NCI-H146 treated with DMSO at 0.1 percent for 48 hours (cell line): ENCODE measurements at regions not wholly inside any gene's neighbourhood (a gene's known extent, or its start where the extent isn't known, plus 50 kb on each side); places are given as distances from the start of the nearest gene placed in this dataset.
"Not testable (repeated sequence)": the region's sequence is repeated elsewhere in the genome, so short reads cannot be mapped to it uniquely, and the experiment has no call there.

Experiments used
- DNase-seq: peaks from one replicate; lab custom pipeline; 2025; ENCODE audit not compliant: unreplicated experiment; lab: John Stamatoyannopoulos, UW

DNA sequence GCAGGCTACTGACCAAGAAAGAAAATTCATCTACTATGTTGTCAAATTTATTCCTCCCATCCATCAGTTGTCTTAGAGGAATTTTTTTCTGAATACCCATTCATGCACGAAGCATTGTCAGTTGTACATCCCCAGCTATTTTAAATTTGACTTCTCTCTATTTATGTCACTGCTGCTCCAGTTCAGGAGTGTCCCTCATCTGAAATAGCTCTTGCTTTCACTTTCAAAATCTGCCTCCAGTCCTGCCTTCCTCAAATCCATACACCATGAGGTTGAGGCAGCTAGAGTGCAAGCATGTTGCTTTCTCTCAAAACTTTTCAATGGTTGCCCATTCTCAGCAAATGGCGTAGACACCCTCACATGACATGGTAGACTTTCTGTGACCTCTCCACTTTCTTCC, 335.4 kb upstream of the CDH2 start:
- DNase-seq, result no peak

DNA sequence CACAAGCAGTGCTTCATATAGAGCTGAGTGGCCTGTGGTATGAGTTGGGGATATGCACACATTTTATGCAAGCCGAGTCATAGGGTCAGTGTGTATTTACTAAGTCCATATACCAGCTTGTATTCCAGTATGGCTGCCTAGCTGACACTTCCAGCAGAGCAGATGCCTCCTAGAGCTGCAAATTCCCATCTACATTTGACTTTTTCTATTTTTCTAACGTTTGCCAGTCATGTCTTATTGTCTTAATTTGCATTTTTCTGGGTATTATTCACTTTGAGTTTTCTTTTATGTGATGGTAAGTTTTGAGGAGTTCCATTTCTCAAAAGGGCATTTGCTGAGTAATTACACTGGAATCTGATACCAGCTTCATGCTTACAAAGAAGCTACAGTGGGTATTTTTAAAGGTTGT, 334.5 kb upstream of the CDH2 start:
- DNase-seq, result no peak

DNA sequence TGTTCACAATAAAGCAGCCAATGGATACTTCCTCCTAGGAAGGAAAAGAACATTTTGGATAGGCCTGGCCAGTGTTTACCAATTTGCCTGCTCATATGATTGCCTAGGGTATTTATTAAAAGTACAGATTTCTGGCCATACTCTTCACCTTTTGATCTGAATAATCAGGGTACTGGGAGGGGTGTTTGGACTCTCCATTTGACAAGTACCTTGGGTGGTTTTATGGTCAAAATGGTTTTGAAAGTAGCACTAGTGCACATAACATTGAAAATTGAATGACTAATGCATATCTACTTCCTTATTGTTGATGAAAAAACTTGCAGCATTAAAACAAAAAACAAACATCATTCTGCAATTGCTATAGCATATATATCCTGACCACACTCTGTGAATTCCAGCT, 333.3 kb upstream of the CDH2 start:
- DNase-seq, result no peak

DNA sequence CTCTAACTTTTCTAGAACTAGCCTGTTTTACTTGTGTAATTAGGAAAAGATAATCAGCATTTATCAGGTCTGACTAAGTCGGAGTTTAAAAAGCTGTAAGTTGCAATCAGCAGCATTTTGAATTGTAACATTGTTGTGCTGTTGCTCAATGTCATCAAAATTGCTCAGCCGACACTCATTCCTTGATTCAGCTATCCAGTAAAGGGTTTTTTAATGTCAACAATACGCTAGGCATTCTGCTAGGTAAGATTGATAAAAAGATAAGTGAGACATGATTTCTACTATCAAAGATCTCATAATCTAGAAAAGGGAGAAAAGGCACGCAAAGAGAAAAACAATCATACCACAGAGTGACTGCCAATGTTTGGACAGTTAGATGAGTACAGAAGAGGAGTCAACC, 327.1 kb upstream of the CDH2 start:
- no peak for DNase-seq

DNA sequence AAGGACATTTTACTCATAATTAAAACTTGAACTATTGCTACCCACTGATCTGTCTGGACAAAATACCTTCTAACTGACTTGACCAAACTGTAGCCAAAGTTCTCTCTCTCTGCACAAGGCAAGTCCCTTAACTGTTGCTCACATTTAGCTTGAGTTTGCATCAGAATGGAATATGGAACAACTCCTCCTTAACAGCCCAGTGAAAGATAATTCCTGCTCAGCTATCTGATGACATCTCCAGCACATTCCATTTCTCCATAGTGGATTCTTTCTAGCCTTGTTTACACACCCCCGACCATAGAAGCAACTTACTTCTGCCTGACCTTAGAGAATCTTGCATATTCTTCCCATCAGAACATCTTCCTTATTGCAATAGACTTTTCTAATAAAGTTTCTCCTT, 317.2 kb upstream of the CDH2 start:
- DNase-seq, result no peak

DNA sequence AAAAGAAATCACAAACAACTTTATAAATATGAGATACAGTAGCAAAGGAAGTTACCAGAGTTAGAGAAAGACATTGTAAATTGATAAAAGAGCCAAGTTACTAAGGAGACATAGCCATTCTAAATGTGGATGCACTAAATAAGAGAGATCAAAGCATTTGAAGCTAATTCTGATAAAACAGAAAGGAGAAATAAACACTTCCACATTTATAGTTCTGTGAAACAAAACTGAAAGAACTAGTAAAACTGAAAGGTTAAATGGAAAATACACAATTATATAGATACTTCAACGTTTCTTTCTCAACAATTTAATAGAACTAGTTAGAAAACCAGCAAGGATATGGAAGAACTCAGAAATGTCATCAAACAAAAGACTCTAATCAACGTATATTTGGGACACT, 309.0 kb upstream of the CDH2 start:
- DNase-seq, result no peak

DNA sequence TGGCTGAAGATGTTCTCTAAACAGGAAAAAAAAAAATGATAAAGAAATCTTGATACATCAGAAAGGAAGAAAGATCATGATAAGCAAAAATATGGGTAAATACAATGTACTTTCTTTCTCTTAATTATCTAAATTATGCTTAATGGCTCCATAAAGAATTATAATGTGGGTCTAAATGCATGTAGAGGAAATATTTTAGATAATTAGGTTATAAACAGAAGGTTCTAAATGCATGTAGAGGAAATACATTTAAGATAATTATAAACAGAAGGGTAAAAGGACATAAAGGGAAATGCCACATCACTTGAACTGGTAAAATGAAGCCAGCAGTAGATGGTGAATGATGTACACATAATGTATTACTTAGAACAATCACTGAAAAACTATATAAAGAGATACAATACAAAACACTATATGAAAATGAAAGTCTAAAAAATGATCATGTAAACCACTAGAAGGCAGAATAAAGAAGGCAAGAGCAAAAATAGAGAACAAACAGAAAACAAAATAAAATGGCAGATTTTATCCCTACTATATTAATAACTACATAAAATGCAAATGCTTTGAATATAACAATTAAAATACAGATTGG, 308.4 kb upstream of the CDH2 start:
- no peak for DNase-seq

DNA sequence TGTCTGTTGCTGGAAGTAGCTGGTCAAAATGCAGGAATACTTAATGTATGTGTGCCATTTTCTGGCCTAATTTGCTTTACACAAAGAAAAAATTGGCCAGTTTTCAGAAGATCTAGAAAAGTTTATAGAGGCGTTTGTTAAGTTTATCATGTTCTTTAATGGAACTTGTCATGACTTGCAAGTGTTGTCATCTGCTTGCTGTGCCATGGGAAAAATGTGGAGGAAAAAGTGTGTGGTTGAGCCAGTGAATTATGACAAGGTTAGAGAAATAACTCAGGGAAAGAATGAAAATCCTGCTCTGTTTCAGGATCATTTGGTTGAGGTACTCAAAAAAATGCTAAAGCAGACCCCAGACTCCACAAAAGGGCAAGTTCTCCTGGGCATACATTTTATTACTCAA, 301.6 kb upstream of the CDH2 start:
- DNase-seq, result no peak

DNA sequence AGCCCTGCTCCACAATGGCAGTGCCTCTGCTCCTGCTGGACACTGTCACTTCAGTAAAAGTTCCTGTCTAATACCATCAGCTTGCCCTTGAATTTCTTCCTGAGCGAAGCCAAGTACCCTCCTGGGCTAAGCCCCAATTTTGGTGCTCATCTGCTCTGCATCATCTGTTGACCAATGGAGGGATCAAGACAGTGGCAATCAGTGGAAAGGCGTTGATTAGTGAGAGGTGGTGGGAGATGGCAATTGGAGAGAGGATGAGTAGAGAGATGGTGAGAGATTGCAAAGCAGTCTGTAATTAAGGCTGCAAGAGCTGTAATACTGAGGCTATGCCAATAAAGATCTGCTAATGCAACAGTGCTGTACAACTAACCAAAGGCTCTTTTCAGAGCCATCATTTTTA, 299.4 kb upstream of the CDH2 start:
- DNase-seq, result no peak

DNA sequence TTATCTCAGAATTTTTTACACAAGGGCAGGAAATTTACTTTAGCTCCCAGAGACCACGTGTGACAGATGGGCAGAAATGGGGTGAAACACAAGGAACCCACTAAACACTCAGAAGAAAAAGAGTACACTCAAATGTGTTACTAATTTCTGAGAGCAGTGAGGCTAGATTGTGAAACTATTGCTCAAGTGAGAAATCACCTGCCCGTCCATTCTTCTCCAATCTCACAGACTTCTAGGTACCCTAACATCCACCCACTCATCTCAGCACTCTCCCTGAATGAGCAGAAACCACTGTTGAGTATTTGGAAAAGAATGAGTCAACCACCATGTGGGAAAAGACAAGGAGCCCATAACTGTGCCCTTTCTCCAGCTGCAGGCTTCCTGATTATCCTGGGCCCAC, 293.0 kb upstream of the CDH2 start:
- DNase-seq, result no peak

DNA sequence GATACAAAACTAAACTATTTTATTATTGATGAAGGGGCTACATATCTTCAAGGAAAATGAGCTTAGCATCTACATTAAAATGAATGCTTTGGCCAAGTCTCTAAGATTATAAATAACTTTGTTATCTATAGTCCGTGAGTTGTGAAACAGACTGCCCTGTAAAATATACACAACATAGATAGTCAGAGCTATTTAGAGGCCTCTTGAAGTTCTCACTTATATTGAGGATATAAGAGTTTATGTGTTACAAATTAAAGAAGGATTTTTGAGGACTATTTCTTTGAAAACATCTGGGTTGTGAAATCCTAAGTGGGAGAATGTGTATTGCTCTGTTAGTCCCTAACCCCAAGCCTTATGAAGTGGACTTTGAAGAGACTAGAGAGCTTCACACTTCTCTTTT, 292.0 kb upstream of the CDH2 start:
- no peak for DNase-seq

DNA sequence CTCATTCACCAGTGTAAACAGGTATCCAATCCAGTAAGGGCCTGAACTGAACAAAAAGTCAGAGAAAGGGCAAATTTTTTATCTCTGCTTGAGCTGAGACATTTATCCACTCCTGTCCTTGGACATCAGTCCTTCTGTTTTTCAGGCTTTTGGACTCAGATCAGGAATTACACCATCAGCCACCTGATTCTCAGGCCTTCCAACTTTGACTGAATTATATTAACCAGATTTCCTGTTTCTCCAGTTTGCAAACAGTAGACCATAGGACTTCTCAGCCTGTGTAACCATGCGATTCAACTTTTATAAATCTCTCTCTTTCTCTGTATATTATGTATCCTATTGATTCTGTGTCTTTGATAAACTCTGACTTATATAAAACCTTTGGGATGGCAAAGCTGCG, 289.3 kb upstream of the CDH2 start:
- DNase-seq, result no peak

DNA sequence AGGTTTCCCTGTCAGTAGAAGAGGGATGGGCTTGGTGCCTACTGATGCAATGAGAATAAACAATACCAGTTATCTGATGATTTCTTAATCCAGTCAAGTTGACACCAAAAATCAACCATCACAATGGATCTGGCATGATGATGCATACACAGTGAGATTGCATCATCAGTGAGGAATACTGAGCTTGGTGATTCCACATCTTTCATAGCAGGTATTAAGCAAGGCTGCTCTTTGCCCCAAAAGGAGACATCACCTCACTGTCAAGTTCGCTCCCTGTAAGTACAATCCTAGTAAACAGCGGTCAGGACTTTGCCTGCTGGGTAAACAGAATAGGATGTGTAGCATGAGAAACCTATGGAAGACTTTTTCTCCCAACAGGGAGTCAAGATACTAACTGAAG, 282.7 kb upstream of the CDH2 start:
- DNase-seq, result no peak

DNA sequence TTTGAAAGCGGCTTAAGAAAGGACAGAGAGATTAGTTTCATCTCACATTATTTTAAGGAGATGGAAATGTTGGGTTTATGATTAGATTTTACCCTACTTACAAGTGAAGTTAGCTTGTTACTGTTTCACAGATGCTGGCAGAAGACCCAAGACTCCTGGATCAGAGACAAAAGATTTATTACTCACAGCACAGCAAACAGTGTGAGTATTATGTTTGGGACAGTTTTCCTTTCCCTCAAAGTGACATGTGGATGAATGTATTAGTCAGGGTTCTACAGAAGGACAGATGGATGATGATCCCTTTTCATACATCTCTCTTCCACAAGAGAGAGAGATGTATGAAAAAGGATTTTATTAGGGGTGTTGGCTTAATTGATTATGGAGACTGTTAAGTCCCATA, 281.8 kb upstream of the CDH2 start:
- DNase-seq, result no peak

DNA sequence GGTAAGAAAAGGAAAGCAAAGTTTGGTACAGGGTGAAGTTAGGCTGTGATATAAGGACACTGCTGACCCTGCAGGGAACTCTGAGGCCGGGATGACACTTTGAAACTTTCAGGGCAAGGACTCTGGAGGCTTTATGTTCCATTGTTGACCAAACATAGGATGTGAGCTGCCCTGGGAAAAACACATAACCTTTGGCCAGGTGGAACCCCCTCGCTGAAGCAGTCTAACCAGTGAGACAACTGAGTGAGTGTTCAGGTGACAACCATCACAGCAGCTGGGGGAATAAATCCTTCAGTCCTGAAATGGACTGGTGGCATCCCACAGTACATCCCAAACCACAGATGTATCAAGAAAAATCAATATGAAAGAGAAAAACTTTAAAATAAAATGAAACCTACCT, 280.9 kb upstream of the CDH2 start:
- no peak for DNase-seq

DNA sequence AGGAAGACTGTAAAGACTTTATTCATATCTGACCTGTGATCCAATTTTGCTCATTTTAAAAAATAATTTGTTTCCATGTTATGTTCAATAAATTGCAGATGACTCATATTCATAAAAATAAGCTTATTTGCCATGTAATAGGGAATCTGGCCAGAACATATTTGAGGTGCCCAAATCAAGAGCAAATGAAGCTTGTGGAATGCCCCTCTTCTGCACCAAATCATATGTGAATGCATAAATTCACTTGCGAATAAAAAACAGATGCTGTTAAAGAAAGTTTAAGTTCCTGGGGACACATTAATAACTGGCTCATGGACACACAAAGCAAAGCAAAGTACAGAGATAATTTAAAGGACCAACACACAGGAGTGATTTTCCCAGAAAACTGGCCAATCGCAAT, 279.0 kb upstream of the CDH2 start:
- DNase-seq, result no peak

DNA sequence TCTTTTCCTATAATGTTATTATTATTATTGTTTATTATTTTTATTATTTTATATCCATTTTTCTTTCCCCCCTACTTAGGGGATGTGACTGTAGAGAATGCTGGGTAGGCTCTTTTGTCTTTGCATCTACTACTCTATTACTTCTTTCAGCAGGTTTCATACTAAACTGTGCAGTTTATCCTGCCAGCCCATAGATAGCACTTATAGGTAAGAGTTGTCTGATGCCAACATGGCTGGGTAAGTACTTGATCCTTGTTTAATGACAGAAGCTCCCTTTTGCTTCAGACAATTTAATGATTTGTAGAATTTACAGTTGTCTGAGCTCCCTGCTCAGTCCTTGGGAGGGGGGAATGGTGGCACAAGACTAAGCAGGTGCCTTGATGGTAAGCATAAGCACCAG, 262.9 kb upstream of the CDH2 start:
- peak; percentile 8 for DNase-seq

DNA sequence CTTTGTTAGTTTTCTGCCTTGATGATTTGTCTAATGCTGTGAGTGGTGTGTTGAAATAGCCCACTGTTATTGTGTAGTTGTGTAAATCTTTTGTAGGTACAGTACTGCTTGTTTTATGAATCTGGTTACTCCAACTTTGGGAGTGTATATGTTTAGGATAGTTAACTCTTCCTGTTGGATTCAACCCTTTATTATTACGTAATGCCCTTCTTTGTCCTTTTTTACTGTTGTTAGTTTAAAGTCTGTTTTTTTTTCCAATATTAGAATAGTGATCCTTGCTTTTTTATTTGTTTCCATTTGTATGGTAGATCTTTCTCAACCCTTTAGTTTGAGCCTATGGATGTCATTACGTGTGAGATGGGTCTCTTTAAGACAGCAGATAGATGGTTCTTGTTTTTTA, 261.5 kb upstream of the CDH2 start:
- DNase-seq, result no peak

DNA sequence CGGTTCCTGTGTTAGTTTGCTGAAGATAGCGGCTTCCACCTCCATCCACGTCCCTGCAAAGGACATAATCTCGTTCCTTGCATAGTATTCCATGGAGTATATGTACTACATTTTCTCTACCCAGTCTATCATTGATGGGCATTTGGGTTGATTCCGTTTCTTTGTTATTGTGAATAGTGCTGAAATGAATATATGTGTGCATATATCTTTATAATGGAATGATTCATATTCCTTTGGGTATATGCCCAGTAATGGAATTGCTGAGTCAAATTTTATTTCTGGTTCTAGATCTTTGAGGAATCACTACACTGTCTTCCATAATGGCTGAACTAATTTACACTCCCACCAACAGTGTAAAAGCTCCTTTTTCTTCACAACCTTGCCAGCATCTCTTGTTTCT, 255.4 kb upstream of the CDH2 start:
- DNase-seq, result no peak

DNA sequence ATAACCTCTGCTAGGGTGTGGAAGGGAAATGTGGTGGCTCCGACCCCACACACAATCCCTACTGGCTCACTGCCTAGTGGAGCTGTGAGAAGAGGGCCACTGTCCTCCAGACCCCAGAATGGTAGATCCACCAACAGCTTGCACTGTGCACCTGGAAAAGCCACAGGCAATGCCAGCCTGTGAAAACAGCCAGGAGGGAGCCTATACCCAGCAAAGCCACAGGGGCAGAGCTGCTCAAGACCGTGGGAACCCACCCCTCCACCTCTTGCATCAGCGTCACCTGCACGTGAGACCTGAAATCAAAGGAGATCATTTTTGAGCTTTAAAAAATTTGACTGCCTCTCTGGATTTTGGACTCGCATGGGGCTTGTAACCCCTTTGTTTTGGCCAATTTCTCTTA, 249.0 kb upstream of the CDH2 start:
- DNase-seq, result no peak

DNA sequence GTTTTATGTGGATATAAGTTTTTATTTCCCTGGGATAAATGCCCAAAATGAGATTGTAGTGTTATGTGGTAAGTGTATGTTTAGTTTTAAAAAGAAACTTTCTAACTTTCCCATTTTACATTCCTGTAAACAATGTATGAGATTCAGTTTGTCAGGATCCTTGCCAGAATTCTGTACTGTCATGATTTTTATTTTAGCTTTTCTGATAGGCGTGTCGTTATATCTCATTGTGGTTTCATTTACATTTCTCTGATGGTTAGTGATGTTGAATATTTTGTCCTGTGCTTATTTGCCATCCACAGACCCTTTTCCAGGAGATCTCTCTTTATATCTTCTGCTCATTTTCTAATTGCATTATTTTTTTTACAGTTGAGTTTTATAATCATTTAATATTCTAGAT, 245.6 kb upstream of the CDH2 start:
- peak; percentile 50 for DNase-seq

DNA sequence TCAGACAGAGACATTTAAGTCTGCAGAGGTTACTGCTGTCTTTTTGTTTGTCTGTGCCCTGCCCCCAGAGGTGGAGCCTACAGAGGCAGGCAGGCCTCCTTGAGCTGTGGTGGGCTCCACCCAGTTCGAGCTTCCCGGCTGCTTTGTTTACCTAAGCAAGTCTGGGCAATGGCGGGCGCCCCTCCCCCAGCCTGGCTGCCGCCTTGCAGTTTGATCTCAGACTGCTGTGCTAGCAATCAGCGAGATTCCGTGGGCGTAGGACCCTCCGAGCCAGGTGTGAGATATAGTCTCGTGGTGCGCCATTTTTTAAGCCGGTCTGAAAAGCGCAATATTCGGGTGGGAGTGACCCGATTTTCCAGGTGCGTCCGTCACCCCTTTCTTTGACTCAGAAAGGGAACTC, 245.0 kb upstream of the CDH2 start:
- not testable (repeated sequence) for DNase-seq

DNA sequence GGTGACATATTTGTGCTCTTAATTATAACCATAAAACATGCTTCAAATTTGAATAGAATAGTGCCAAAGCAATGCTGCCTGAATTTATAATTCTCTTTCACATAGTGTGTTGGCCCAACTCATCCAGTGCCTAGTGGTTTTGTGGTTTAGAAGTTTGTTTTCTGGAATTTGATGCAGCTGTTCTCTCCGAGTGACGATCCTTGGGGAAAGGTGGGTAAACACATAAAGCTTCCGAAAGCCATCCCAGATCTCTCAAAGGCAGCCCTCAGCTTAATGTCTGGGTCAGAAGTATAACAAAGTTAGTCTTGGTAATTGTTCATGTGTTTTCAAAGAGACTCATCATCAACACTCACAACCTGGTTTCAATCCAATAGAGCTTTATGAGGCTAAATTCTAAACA, 235.6 kb upstream of the CDH2 start:
- DNase-seq, result no peak

DNA sequence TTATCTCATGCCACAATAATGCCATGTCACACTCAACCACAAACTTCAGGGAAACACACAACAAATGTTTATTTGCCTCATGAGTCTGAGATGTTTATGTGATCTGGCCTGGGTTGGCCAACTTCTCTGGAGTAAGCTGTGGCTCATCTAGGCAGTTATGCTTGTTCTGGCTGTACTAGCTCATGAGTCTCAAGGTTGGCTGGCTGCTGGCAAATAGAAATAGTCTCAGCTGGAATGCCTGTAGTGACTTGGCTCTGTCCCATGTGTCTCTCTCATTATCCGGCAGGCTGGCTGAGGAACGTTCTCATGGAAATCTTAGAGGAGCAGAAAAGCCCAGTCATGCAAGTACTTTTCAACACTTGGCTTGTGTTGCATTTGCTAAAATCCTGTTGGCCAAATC, 234.9 kb upstream of the CDH2 start:
- DNase-seq, result no peak
